ENCODE measurements at regions not wholly inside any gene's neighbourhood (a gene's known extent, or its start where the extent isn't known, plus 50 kb on each side); places are given as distances from the start of the nearest gene placed in this dataset.

- TF ChIP-seq, protein P1, sequence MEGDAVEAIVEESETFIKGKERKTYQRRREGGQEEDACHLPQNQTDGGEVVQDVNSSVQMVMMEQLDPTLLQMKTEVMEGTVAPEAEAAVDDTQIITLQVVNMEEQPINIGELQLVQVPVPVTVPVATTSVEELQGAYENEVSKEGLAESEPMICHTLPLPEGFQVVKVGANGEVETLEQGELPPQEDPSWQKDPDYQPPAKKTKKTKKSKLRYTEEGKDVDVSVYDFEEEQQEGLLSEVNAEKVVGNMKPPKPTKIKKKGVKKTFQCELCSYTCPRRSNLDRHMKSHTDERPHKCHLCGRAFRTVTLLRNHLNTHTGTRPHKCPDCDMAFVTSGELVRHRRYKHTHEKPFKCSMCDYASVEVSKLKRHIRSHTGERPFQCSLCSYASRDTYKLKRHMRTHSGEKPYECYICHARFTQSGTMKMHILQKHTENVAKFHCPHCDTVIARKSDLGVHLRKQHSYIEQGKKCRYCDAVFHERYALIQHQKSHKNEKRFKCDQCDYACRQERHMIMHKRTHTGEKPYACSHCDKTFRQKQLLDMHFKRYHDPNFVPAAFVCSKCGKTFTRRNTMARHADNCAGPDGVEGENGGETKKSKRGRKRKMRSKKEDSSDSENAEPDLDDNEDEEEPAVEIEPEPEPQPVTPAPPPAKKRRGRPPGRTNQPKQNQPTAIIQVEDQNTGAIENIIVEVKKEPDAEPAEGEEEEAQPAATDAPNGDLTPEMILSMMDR (IDR thresholded peaks at IDR 0.05): no peak
- TF ChIP-seq JUN (CRISPR knock-in tag; IDR thresholded peaks at IDR 0.05) (no peak), NFE2L1 (CRISPR knock-in tag; IDR thresholded peaks at IDR 0.05) (no peak), TCF7 (CRISPR knock-in tag; IDR thresholded peaks at IDR 0.05; ENCODE audit: low read depth) (no peak)
- TF ChIP-seq, protein P2, sequence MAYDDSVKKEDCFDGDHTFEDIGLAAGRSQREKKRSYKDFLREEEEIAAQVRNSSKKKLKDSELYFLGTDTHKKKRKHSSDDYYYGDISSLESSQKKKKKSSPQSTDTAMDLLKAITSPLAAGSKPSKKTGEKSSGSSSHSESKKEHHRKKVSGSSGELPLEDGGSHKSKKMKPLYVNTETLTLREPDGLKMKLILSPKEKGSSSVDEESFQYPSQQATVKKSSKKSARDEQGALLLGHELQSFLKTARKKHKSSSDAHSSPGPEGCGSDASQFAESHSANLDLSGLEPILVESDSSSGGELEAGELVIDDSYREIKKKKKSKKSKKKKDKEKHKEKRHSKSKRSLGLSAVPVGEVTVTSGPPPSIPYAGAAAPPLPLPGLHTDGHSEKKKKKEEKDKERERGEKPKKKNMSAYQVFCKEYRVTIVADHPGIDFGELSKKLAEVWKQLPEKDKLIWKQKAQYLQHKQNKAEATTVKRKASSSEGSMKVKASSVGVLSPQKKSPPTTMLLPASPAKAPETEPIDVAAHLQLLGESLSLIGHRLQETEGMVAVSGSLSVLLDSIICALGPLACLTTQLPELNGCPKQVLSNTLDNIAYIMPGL (CRISPR knock-in tag; IDR thresholded peaks at IDR 0.05): no peak
- TF ChIP-seq, protein P3, sequence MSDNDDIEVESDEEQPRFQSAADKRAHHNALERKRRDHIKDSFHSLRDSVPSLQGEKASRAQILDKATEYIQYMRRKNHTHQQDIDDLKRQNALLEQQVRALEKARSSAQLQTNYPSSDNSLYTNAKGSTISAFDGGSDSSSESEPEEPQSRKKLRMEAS (CRISPR knock-in tag; IDR thresholded peaks at IDR 0.05): no peak
- TF ChIP-seq, protein P4, sequence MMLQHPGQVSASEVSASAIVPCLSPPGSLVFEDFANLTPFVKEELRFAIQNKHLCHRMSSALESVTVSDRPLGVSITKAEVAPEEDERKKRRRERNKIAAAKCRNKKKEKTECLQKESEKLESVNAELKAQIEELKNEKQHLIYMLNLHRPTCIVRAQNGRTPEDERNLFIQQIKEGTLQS (CRISPR knock-in tag; conservative IDR thresholded peaks at IDR 0.05): no peak
- TF ChIP-seq, protein P5, sequence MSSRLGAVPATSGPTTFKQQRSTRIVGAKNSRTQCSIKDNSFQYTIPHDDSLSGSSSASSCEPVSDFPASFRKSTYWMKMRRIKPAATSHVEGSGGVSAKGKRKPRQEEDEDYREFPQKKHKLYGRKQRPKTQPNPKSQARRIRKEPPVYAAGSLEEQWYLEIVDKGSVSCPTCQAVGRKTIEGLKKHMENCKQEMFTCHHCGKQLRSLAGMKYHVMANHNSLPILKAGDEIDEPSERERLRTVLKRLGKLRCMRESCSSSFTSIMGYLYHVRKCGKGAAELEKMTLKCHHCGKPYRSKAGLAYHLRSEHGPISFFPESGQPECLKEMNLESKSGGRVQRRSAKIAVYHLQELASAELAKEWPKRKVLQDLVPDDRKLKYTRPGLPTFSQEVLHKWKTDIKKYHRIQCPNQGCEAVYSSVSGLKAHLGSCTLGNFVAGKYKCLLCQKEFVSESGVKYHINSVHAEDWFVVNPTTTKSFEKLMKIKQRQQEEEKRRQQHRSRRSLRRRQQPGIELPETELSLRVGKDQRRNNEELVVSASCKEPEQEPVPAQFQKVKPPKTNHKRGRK (CRISPR knock-in tag; IDR thresholded peaks at IDR 0.05; ENCODE audit: borderline replicate concordance): no peak
Observed at GRCh38 chr1:54475946-54476516, 69.8 kb upstream of the SSBP3 start.
